ENCODE measurements at regions not wholly inside any gene's neighbourhood (a gene's known extent, or its start where the extent isn't known, plus 50 kb on each side); places are given as distances from the start of the nearest gene placed in this dataset.
"Not testable (repeated sequence)": the region's sequence is repeated elsewhere in the genome, so short reads cannot be mapped to it uniquely, and the experiment has no call there.

DNA sequence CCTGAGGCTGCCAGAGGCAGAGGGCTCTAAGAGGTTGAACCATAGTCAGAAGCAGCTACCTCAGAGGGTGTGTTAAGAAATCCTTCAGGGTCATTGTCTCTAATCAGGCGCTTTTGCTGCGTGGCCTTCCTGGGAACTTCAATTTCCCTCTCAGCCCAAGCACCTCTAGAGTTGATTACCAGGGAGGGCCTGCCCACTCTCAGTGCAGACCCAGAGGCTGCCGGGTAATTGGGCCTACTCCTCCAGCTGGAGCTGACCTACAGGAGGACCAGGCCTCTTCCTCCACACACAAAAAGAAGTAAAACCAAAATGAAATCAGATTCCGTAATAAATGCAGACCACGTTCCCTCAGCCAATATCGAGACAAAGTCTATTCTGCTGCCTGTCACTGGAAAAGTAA lies 305.0 kb upstream of the CCL2 start:
- no peak for DNase-seq

DNA sequence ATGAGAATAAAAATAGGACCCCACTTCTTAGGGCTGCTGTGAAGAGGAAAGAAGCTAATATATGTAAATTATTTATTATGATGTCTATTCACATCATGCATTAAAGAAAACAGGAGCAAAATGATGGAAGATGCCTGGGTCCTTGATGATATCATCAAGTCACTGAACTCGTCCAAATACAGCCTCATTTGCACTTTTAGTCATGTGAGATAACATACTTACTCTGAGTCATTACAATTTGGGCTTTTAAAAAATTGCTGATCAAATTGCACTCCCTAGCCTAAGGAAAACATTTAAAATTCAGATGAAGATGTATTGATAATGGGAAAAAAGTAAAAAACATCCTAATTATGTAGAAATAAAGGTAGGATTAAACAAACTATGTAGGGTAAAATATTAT lies 302.7 kb upstream of the CCL2 start:
- DNase-seq: no peak

GRCh38 chr17:33954597-33954996 lies 300.5 kb upstream of the CCL2 start:
- DNase-seq: no peak

DNA sequence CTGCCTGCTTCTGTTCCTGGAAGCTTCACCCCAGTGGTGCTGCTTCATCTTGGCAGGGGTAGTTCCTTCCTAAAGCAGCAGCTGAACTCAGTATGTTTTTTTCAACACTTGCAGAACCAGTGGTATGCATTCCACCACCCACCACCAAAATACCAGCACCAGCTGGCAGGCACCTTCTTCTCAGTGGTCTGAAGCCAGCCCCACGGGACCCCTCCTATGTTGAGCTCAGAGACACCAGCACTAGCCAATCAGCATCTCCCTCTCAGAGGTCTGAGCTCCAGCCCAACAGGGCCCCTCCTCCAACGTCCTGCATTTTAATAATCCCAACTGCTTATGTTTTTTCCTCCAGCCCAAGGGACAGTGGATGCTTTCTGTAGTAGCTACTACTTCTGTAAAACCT lies 299.6 kb upstream of the CCL2 start:
- DNase-seq: no peak

GRCh38 chr17:33959098-33959497 lies 296.0 kb upstream of the CCL2 start:
- not testable (repeated sequence) for DNase-seq

GRCh38 chr17:33962857-33963655 lies 292.0 kb upstream of the CCL2 start:
- DNase-seq: peak; percentile 45 to 59 (median 57)

DNA sequence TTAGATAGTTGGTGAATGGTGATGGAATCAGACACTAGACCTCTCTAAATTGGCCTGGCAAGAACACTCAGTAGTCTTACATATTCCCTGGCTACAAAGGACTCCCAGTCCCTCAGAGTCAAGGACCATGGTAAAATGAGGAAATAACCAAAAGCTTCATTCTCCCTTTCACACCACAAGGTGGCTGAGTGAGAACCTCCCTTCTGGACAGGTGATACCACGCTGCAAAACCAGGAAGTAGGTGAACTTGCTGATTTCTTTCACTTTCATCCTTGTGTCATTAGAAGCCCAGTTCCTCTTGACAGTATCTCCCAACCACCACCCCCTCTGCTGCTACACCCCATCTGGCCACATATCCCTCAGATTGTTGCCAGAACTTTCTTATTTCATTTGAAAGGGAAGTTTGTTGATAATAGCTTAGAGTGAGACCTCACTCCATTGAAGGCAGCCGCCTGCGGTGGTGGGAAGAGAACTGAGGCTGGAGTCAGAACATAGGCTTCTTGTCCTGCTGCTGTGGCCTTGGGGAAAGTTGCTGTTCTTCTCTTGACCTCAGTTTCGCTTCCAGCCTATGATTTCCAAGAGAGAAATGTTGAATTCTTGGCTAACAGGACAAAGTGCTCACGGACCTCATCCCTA lies 290.6 kb upstream of the CCL2 start:
- DNase-seq: peak; percentile 26 to 39 (median 31)

GRCh38 chr17:33966410-33967059 lies 288.6 kb upstream of the CCL2 start:
- DNase-seq: no peak

DNA sequence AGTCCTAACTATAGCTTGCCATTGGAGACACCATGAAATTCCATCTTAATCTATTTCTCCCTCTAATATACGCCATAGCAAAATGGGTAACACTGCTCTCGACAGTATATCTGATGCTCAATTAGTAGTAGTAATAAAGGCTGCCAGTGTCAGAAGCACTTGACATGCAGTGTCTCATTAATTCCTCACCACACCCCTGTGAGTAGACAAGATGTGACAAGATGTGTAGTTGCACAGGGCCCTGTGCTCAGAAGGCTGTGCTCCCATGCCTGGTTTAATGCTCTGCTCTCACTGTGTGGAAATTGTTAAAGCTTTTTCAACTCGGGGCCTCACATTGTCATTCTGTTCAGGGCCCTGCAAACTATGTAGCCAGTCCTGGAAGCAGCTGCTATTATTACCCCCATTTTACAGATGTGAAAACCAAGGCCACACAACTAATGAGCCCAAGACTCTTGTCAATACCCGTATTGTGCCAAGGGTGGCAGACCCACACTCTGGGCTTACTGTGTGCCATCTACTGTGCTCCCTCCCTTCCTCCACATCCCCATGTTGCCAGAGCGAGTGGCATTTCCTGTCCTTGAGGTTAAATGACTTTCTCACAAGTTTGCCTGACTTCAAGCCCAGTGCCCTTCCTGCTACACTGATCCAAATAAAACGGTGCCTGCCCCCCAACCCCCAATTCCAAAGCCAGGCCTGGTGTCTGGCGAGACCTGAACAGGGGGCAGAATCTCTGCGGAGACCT lies 287.3 kb upstream of the CCL2 start:
- DNase-seq: no peak

DNA sequence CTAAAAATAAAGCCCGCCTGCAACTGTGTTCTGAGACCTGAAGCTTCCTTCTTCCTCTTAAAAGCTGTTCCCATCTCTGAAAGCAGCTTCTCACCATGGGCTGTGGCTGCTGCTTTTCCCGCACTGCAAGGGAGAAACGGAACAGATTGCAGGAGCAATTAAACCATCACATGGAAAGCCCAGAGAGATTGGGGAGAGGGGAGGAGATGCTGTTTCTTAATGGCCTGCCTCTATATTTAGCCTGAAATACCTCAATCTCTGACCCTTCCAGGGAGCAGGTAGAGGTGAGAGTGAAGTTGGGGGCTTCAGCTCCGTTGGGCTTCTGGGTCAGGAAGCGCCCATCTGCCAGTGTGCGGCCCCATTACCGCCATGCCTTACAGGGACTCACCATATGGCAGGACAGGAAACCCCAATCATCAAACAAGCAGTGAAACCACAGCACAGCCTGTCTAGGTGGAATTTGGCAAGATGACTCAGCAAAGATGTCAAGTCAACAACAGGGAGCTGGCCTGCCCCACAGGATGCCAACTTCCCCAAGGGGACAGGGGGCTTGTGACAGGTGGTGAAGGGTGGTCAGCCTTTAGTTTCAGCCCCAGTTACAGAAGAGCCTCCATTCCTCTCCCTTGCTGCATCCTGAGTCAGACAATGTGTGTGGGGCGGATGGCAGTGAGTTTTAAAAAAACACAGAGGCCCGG lies 286.6 kb upstream of the CCL2 start:
- no peak for DNase-seq

DNA sequence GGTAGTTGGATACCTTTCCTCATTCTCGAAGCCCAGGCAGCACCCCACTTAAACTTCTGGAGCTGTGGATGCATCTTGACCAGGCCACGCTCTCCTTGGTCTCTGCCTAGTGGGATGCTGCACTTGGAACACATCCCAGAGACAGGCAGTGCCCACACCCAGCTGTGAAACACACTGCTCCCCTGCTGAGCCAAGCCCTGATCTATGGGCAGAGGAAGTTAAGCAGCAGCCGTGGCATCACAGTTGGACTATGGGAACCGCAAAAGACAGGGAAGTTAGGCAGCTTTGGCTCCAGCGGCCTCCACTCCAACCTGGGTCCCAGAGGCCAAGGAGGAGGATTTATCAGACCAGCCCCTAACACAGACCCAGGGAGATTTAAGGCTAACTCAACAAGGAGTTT lies 284.8 kb upstream of the CCL2 start:
- DNase-seq: peak in 1 of 3 donors; percentile 38

- DNase-seq: no peak
Observed at GRCh38 chr17:33972763-33973162, 282.3 kb upstream of the CCL2 start.

DNA sequence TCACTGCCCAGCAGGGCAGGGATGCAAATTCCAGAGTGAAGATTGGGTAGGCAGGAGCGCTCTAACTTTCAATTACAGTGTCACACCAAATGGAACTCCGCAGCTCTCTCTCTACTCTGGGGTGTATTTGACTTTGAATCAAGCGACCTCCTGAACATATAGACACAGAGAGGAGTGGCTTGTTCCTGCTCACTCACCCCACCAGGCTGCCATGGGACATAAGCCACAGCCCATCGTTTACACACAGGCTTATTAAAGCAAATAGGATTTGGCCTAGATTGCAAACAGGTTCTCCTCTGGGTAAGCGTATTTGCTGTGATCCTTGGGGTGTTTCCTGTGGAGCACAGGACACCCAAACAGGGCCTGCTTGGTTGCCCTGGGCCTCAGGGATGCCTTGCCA lies 281.6 kb upstream of the CCL2 start:
- no peak for DNase-seq

DNA sequence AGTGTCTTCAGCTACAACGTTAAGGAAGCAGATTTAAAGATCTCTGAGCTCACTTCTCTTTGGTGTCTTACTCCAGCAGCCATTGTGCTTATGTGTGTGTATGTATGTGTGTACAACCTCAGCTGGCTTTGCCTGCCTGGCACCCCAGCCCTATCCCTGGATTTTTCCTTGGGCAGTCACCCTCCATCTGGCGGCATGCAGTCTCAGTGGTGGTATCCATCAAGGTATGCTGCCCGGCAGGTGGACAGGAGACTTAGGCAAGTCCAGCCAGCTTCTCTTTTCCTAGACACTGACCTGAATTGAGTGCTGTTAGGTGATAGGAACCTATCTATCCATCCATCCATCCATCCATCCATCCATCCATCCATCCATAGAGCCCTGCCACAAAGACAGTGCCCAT lies 280.8 kb upstream of the CCL2 start:
- DNase-seq: no peak

GRCh38 chr17:33976831-33977230 lies 278.3 kb upstream of the CCL2 start:
- no peak for DNase-seq

- DNase-seq: no peak
Observed at GRCh38 chr17:33977729-33978514, 277.2 kb upstream of the CCL2 start.

DNA sequence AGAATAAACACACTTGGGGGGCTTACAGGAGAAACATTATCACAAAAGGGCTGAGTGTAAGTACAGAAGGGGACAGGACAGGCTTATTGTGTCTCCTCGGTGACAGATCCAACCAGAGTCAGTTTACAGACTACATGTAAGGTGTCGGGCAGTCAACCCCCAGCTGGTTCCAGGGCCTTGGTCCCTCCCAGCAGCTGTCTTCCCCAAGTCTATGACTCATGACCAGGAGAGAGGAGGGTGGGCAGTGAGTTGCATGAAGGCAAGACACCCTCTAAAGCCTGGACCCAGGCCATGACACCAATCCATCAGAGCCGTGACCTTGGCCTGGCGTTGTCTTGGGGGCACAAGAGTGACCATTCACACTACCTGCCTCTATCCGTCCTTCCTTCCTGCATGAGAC lies 276.2 kb upstream of the CCL2 start:
- no peak for DNase-seq

DNA sequence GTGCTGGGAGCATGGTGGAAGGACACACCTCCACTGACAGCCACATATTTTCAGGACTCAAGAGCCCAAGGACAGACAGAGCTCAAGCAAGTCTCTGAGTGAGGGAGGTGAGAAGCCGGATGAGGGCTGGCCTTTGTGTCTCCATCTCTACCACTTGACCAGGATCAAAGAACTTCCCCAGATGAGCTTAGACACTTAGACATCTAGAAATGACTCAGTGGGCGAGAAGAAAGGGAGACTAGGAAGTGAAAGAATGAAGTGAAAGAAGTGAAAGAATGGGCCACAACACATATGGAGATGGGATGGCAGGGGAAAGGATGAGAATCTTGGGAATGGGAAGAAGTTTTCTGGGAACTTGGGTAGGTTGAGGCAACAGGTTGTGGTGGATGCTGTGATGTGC lies 274.9 kb upstream of the CCL2 start:
- peak; percentile 48 to 68 (median 55) for DNase-seq

DNA sequence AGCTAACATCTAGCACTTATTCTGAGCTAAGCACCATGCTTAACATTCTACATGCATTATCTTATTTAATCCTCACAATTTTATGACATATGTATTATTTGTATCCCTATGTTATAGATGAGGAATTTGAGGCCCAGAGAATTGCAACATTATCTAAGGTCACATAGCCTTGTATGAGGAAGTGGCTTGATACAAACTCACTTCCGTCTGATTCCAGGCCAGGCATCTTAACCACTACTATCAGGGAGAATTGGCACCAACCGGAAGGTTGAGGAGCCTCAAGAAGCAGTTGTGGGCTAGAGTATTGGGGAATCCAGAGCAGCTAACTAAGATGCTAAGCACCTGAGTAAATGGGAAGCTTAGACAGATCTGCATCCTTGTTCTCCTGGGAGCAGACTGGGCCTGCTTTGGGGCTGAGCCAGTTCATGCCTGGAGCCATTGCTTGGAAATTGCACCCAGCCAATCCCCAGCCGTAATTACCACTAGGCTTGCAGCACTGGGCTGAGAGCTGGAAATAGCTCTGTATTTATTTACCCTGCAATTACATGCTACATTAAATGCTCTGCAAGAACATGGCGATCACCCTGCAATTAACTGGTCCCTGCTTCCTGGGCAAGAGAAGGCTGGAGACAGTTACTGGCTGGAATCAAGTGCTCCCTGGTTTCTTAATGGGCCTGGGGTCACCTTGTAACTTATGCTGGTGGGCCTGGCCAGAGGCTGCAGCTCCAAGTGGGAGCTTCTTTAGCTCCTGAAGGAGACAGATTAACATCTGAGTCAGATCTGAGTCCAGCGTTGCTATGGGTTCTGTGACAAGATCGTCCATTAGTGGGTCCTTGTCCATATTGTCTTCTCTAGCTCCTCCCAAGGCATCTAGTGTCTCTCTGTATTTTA lies 273.1 kb upstream of the CCL2 start:
- peak; percentile 52 to 71 (median 57) for DNase-seq

GRCh38 chr17:33982909-33983308 lies 272.2 kb upstream of the CCL2 start:
- DNase-seq: no peak

Measured in suppressor macrophage treated with lipopolysaccharide for 1 hour (primary cell).